Sigmoid colon (tissue), 4 donors: ENCODE measurements at regions not wholly inside any gene's neighbourhood (a gene's known extent, or its start where the extent isn't known, plus 50 kb on each side); places are given as distances from the start of the nearest gene placed in this dataset.

Experiments used
- POLR2AphosphoS5 ChIP-seq, 4 donors: sonication (generic); formaldehyde crosslinking; IDR thresholded peaks; one replicate each; pipeline ENCODE4 v1.6.1; 2017; ENCODE audit warnings: antibody characterized with exemption in 4 of 4
- TF ChIP-seq, protein P1 (sequence below), 4 experiments: fragments of 450-650 bp in 3 of 4; fragments of 200-600 bp in 1 of 4; IDR thresholded peaks; one replicate each; pipeline ENCODE4 v1.5.1; 2016 to 2019; ENCODE audit warnings: antibody characterized with exemption in 4 of 4, mild to moderate bottlenecking in 3 of 4, moderate library complexity in 2 of 4

DNA sequence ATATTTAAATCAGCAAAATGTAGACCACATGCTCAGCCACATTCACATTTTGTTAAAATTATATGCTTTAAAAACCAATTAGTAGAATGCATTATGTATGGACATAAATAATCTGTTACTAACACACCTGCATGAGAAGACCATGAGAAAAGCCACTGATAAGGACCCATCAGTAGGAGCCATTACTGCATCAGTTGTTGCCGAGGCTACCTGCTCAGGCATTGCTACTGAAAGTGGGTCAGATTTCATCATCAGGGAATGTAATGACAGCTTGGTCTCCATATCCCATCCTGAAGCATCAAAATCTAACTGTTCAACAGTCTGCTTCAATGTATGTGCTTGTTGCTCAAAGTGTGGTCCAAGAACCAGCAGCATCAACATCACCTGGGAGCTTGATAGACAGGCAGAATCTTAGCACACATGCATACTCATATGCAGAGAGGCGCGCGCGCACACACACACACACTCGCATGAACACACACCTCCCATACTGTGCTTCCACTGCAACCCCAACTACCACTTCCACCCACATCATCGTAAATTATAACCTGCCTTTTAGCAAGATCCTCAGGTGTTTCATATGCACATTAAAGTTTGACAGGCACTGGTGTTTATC lies 72.4 kb upstream of the FOXB1 start:
- TF ChIP-seq, protein P1, sequence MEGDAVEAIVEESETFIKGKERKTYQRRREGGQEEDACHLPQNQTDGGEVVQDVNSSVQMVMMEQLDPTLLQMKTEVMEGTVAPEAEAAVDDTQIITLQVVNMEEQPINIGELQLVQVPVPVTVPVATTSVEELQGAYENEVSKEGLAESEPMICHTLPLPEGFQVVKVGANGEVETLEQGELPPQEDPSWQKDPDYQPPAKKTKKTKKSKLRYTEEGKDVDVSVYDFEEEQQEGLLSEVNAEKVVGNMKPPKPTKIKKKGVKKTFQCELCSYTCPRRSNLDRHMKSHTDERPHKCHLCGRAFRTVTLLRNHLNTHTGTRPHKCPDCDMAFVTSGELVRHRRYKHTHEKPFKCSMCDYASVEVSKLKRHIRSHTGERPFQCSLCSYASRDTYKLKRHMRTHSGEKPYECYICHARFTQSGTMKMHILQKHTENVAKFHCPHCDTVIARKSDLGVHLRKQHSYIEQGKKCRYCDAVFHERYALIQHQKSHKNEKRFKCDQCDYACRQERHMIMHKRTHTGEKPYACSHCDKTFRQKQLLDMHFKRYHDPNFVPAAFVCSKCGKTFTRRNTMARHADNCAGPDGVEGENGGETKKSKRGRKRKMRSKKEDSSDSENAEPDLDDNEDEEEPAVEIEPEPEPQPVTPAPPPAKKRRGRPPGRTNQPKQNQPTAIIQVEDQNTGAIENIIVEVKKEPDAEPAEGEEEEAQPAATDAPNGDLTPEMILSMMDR (IDR thresholded peaks at IDR 0.05), result no peak
- no peak for TF ChIP-seq POLR2AphosphoS5 (IDR thresholded peaks at IDR 0.05)
